ENCODE measurements at regions not wholly inside any gene's neighbourhood (a gene's known extent, or its start where the extent isn't known, plus 50 kb on each side); places are given as distances from the start of the nearest gene placed in this dataset.

- no peak for TF ChIP-seq EZH2 (IDR thresholded peaks at IDR 0.05; ENCODE audit: low read depth, unreplicated experiment)
- no peak for TF ChIP-seq STAT1 (IDR thresholded peaks at IDR 0.05; ENCODE audit: unreplicated experiment)
- no peak for ATAC-seq
Observed at GRCh38 chr7:4439444-4439843, 242.7 kb upstream of the FOXK1 start.

GRCh38 chr7:4444106-4444505, 238.0 kb upstream of the FOXK1 start:
- H3K27ac Mint-ChIP-seq, result no peak overlapping the region
- no peaks in the 10 kb centered on the region for H3K4me1 Mint-ChIP-seq
- Histone ChIP-seq H3K36me3 (ENCODE audit: insufficient read depth) (no peaks in the 10 kb centered on the region), H3K27me3 (ENCODE audit: insufficient read depth) (no peaks in the 10 kb centered on the region), H3K9me2 (ENCODE audit: insufficient read depth) (no peaks in the 10 kb centered on the region), H2AFZ (no peak overlapping the region), H3K4me1 (ENCODE audit: insufficient read depth) (no peaks in the 10 kb centered on the region), H4K20me1 (replicated peaks; ENCODE audit: insufficient read depth) (no peaks in the 10 kb centered on the region), H3K27ac (ENCODE audit: low read depth) (no peak overlapping the region), H3K4me2 (no peak overlapping the region), H3K79me2 (replicated peaks; ENCODE audit: insufficient read depth) (no peaks in the 10 kb centered on the region), H3F3A (replicated peaks; ENCODE audit: low read depth) (no peaks in the 10 kb centered on the region; the same call in 1 of the 2 replicates), H3K4me3 (no peak overlapping the region)
- H3K36me3 Mint-ChIP-seq (ENCODE audit: low read depth), result peaks cover 33% of the 10 kb centered on the region
- H3K9me3 Mint-ChIP-seq, result peaks cover 79% of the 10 kb centered on the region
- DNase-seq (ENCODE audit: low spot score) (no peak), ATAC-seq (no peak)
- TF ChIP-seq EZH2 (IDR thresholded peaks at IDR 0.05; ENCODE audit: low read depth, unreplicated experiment) (no peak), REST (IDR thresholded peaks at IDR 0.05; ENCODE audit: unreplicated experiment) (no peak), ZNF462 (CRISPR knock-in tag; IDR thresholded peaks at IDR 0.05) (no peak), STAT1 (IDR thresholded peaks at IDR 0.05; ENCODE audit: unreplicated experiment) (no peak), CTCF (conservative IDR thresholded peaks at IDR 0.05; ENCODE audit: low read depth in 2 of 2) (no peak), ZNF114 (CRISPR knock-in tag; IDR thresholded peaks at IDR 0.05) (no peak), ZNF331 (CRISPR knock-in tag; IDR thresholded peaks at IDR 0.05; ENCODE audit: low read depth) (no peak), EZH2phosphoT487 (IDR thresholded peaks at IDR 0.05; ENCODE audit: unreplicated experiment) (no peak), POLR2AphosphoS5 (IDR thresholded peaks at IDR 0.05; ENCODE audit: low read depth) (no peak)
- peaks cover 2% of the 10 kb centered on the region for H3K27me3 Mint-ChIP-seq (ENCODE audit: insufficient read depth, low read depth, poor library complexity)
- H3K4me3 Mint-ChIP-seq, result no peak overlapping the region

More at GRCh38 chr7:4439444-4439843, 242.7 kb upstream of the FOXK1 start:
- Mint-ChIP-seq H3K4me3 (no peak overlapping the region), H3K36me3 (ENCODE audit: low read depth) (peaks cover 14% of the 10 kb centered on the region), H3K4me1 (no peaks in the 10 kb centered on the region), H3K27ac (no peak overlapping the region), H3K27me3 (ENCODE audit: insufficient read depth, low read depth, poor library complexity) (peaks cover 5% of the 10 kb centered on the region), H3K9me3 (peaks cover 78% of the 10 kb centered on the region)
- Histone ChIP-seq H3F3A (replicated peaks; ENCODE audit: low read depth) (no peaks in the 10 kb centered on the region), H3K27me3 (ENCODE audit: insufficient read depth) (no peaks in the 10 kb centered on the region), H3K4me1 (ENCODE audit: insufficient read depth) (no peaks in the 10 kb centered on the region), H3K79me2 (replicated peaks; ENCODE audit: insufficient read depth) (no peaks in the 10 kb centered on the region), H3K27ac (ENCODE audit: low read depth) (no peak overlapping the region), H3K36me3 (ENCODE audit: insufficient read depth) (no peaks in the 10 kb centered on the region), H4K20me1 (replicated peaks; ENCODE audit: insufficient read depth) (no peaks in the 10 kb centered on the region), H3K4me3 (no peak overlapping the region), H3K9me2 (ENCODE audit: insufficient read depth) (peaks cover 3% of the 10 kb centered on the region; the same call in 1 of the 2 replicates), H3K4me2 (no peak overlapping the region), H2AFZ (no peak overlapping the region)
- no peak for DNase-seq (ENCODE audit: low spot score)
